ENCODE measurements at regions not wholly inside any gene's neighbourhood (a gene's known extent, or its start where the extent isn't known, plus 50 kb on each side); places are given as distances from the start of the nearest gene placed in this dataset.

DNA sequence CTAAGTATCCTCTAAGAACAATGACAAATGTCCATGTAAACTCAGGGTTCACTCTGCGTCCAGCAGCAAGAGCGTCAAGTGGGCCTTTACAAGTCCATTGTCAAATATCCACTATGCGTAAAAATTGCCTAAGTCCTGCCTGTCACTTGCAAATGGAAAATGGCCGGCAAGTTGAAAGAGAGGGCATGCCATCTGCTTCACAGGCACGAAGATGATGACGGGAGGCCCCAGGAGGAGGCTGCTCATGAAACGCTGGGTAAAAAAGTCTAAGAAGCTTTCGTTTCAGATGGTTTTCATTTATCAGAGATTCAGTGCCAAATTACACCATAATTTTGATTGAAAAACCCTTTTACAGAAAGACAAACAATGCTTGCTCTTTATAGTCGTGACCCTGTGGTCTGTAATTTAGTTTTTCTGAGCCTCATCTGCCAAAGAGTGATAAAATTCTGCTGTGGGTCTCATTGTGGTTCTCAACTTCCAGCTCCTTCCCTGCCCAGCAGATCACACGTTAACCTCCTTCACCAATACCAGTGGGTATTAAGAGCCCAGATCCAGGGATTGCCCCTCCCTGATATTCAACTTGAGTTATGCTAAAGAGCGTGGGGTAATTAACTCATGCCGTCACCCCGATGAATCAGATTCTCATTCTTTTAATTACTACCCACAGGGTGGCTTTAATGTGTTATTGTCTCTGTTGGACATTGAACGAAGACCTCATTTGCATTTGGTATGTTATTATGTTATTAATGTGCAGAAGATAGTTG is 160.2 kb upstream of the ALKAL2 start:
- Histone ChIP-seq H3K9ac (ENCODE audit: low read depth, low read length) (no peak overlapping the region), H3K36me3 (ENCODE audit: insufficient read depth, low read length) (no peaks in the 10 kb centered on the region), H4K20me1 (ENCODE audit: insufficient read depth, low read length) (no peaks in the 10 kb centered on the region), H3K4me1 (ENCODE audit: insufficient read depth, low read length) (no peaks in the 10 kb centered on the region), H3K4me2 (ENCODE audit: insufficient read depth, low read length) (no peak overlapping the region), H3K27ac (ENCODE audit: low read length) (no peak overlapping the region), H3K4me3 (ENCODE audit: low read depth in 1 of 2, low read length in 2 of 2) (no peak overlapping the region), H3K9me3 (ENCODE audit: insufficient read depth, low read length, severe bottlenecking) (no peaks in the 10 kb centered on the region), H3K79me2 (ENCODE audit: insufficient read depth, low read length) (no peaks in the 10 kb centered on the region), H2AFZ (ENCODE audit: low read depth, low read length) (no peak overlapping the region), H3K27me3 (ENCODE audit: insufficient read depth, low read length, poor library complexity) (no peaks in the 10 kb centered on the region)
- no peak for ATAC-seq (ENCODE audit: insufficient read depth, low read depth)
- TF ChIP-seq EZH2 (IDR thresholded peaks at IDR 0.05; ENCODE audit: borderline replicate concordance, low read depth, low read length, severe bottlenecking) = no peak
- TF ChIP-seq, protein P1, sequence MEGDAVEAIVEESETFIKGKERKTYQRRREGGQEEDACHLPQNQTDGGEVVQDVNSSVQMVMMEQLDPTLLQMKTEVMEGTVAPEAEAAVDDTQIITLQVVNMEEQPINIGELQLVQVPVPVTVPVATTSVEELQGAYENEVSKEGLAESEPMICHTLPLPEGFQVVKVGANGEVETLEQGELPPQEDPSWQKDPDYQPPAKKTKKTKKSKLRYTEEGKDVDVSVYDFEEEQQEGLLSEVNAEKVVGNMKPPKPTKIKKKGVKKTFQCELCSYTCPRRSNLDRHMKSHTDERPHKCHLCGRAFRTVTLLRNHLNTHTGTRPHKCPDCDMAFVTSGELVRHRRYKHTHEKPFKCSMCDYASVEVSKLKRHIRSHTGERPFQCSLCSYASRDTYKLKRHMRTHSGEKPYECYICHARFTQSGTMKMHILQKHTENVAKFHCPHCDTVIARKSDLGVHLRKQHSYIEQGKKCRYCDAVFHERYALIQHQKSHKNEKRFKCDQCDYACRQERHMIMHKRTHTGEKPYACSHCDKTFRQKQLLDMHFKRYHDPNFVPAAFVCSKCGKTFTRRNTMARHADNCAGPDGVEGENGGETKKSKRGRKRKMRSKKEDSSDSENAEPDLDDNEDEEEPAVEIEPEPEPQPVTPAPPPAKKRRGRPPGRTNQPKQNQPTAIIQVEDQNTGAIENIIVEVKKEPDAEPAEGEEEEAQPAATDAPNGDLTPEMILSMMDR (IDR thresholded peaks at IDR 0.05; ENCODE audit: borderline replicate concordance, extremely low read depth, low read length, poor library complexity, severe bottlenecking) = no peak
- DNase-seq = no peak

GRCh38 chr2:446963-447530 is 159.2 kb upstream of the ALKAL2 start:
- Histone ChIP-seq H3K4me1 (ENCODE audit: insufficient read depth, low read length) (no peaks in the 10 kb centered on the region), H3K27ac (ENCODE audit: low read length) (no peak overlapping the region), H3K9ac (ENCODE audit: low read depth, low read length) (no peak overlapping the region), H3K27me3 (ENCODE audit: insufficient read depth, low read length, poor library complexity) (no peaks in the 10 kb centered on the region), H3K36me3 (ENCODE audit: insufficient read depth, low read length) (no peaks in the 10 kb centered on the region), H3K79me2 (ENCODE audit: insufficient read depth, low read length) (no peaks in the 10 kb centered on the region), H3K9me3 (ENCODE audit: insufficient read depth, low read length, severe bottlenecking) (no peaks in the 10 kb centered on the region), H2AFZ (ENCODE audit: low read depth, low read length) (no peak overlapping the region), H3K4me3 (ENCODE audit: low read depth in 1 of 2, low read length in 2 of 2) (no peak overlapping the region), H3K4me2 (ENCODE audit: insufficient read depth, low read length) (no peak overlapping the region), H4K20me1 (ENCODE audit: insufficient read depth, low read length) (no peaks in the 10 kb centered on the region)
- no peak for ATAC-seq (ENCODE audit: insufficient read depth, low read depth)
- no peak for TF ChIP-seq EZH2 (IDR thresholded peaks at IDR 0.05; ENCODE audit: borderline replicate concordance, low read depth, low read length, severe bottlenecking)
- TF ChIP-seq, protein P1 (IDR thresholded peaks at IDR 0.05; ENCODE audit: borderline replicate concordance, extremely low read depth, low read length, poor library complexity, severe bottlenecking) = no peak
- DNase-seq = no peak

DNA sequence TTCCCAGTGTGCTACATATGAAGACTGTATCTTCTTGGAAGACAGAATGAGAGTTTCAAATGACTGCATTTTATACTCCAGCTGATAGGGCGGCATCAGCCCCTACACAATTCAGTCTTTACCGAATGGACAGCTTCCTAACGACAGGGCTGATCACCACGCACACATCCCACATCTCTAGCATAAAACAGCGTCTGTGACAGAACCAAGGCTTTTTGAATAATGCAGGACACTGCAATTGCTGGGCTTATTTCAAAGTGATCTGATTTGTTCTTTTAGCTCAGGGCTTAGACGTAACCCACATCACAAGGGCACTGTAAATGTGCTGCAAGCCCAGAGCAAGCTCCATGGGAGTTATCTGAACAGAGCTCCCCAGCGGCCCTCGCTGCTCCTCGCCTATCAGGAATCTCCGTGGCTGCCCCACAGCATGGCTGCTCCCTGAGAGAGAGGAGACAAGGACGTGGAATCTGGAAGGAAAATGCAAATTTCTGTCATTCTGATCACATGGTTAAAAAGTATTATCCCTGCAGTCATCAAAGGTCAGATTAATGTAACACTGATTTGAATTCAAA is 158.5 kb upstream of the ALKAL2 start:
- DNase-seq (no peak), ATAC-seq (ENCODE audit: insufficient read depth, low read depth) (no peak)
- Histone ChIP-seq H3K4me1 (ENCODE audit: insufficient read depth, low read length) (no peaks in the 10 kb centered on the region), H3K9ac (ENCODE audit: low read depth, low read length) (no peak overlapping the region), H3K36me3 (ENCODE audit: insufficient read depth, low read length) (no peaks in the 10 kb centered on the region), H4K20me1 (ENCODE audit: insufficient read depth, low read length) (no peaks in the 10 kb centered on the region), H3K27me3 (ENCODE audit: insufficient read depth, low read length, poor library complexity) (no peaks in the 10 kb centered on the region), H3K9me3 (ENCODE audit: insufficient read depth, low read length, severe bottlenecking) (no peaks in the 10 kb centered on the region), H3K4me3 (ENCODE audit: low read depth in 1 of 2, low read length in 2 of 2) (no peak overlapping the region), H3K79me2 (ENCODE audit: insufficient read depth, low read length) (no peaks in the 10 kb centered on the region), H3K4me2 (ENCODE audit: insufficient read depth, low read length) (no peak overlapping the region), H2AFZ (ENCODE audit: low read depth, low read length) (no peak overlapping the region), H3K27ac (ENCODE audit: low read length) (no peak overlapping the region)
- no peak for TF ChIP-seq EZH2 (IDR thresholded peaks at IDR 0.05; ENCODE audit: borderline replicate concordance, low read depth, low read length, severe bottlenecking)
- TF ChIP-seq, protein P1 (IDR thresholded peaks at IDR 0.05; ENCODE audit: borderline replicate concordance, extremely low read depth, low read length, poor library complexity, severe bottlenecking) = no peak
